Activated T-helper 9 cell treated with anti-CD3 and anti-CD28 coated beads, Interleukin-2, amount 50 U/mL, for 16 hours (primary cell): ENCODE measurements at regions not wholly inside any gene's neighbourhood (a gene's known extent, or its start where the extent isn't known, plus 50 kb on each side); places are given as distances from the start of the nearest gene placed in this dataset.

Source experiments
- DNase-seq: peaks from one replicate; pipeline ENCODE4 v3.0.0-alpha.2; 2020; ENCODE audit warnings: low read depth

DNA sequence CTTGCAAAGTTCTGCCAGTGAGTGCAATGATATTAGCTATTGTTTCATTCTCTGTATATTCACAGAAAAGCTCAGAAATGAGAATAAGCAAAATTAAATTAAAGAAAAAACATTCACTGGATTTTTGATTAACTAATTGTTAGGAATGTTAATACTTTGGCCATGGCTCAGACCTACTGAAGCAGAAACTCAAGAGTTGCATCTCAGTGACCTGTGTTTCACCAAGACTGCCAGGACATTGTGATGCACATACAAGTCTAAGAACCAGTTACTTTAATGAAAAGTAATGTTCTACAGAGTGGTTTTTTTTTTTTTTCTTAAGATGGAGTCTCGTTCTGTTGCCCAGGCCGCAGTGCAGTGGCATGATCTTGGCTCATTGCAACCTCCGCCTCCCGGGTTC, 464.9 kb upstream of the NMUR2 start:
- no peak for DNase-seq

DNA sequence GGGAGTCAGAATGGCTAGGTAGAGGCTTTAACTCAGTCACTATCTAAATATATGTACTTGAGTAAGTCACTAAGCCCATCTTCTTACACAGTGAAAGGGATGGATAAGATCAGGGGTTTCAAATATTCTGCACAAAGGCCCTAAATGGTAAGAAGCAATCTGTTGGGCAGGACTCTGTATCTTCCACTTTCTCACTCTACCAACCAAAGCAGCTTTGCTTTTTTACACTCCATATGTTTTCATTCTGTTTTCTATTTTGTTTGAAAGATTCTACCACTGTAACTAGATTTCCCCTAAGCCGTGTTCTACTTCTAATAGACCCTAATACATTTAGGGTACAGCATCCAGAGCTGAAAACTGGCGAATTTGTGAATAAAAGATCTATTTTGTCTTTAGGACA, 477.5 kb upstream of the NMUR2 start:
- no peak for DNase-seq

DNA sequence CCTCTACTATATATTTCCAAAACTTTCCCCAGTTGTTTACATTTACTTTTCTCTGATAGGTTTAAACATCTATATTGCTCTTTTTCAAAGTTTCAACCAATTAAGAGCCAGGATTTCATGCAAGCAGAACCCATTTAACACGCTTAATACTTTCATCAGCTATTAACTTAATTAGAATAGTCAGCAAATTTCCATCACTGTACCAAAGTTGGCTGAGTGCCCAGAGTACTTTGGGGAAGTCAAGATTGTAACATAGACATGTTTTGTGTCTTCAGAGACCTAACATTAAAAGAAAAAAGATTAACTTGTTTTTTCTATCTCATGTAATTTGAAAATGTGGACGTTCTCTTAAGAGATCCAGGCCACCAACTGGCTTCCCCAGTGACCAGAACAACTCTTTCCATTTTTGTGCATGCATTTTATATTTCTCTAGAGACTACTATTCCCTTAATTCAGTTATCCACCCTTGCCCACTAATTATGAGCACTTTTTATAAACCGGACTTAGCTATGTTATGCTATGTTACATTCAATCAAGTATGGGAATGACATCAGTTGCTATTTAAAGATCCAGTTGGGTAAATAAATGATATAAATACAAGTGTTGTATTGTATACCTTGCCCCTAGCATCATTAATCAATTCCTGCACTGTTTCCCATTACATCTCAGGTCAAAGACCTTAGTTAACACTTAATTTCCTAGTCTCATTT, 478.1 kb upstream of the NMUR2 start:
- DNase-seq, result no peak

GRCh38 chr5:152884006-152884405, 478.9 kb upstream of the NMUR2 start:
- no peak for DNase-seq

DNA sequence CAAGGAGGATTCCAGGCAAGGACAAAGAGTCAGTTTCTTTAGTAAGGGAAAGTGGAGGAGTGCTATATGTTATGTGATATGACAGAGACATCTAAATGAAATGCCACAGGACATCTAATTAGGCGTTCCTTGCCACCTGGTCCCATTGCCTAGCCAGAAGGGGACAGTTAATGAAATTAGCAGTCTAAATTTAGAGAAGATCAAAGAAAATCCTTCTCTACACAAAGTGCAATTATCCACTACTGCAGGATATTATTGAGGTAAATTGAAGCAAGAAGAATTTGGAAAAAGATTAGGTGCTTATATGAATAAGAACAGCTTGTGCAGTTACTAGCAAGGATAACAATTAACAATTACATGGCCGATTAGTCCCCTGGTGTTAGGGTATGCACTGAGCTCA, 495.3 kb upstream of the NMUR2 start:
- DNase-seq, result no peak

DNA sequence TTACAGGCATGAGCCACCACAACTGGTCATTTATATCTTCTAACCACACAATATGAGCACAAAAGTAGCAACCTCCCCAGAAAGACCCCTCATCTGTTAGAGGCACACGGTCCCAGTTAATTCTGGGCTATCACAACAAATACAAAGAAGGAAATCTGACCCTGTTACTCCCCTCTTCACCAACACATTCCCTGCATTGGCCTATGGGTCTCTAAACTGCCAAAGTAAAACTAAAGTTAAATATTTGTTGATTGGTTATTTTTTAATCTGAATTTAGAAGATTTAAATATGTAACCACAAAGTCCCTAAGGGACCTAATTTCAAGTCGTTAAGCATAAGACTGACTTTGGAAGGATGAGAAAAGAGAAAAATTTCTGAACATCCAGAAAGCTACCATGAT, 496.7 kb upstream of the NMUR2 start:
- DNase-seq, result no peak

GRCh38 chr5:152905286-152905685, 500.2 kb upstream of the NMUR2 start:
- DNase-seq, result no peak

- no peak for DNase-seq
These were observed 502.6 kb upstream of the NMUR2 start for GRCh38 chr5:152907488-152908245.

- DNase-seq, result no peak
These were observed 507.8 kb upstream of the NMUR2 start for GRCh38 chr5:152912924-152913323.

- DNase-seq, result no peak
These were observed 527.5 kb upstream of the NMUR2 start for GRCh38 chr5:152932621-152933020.

DNA sequence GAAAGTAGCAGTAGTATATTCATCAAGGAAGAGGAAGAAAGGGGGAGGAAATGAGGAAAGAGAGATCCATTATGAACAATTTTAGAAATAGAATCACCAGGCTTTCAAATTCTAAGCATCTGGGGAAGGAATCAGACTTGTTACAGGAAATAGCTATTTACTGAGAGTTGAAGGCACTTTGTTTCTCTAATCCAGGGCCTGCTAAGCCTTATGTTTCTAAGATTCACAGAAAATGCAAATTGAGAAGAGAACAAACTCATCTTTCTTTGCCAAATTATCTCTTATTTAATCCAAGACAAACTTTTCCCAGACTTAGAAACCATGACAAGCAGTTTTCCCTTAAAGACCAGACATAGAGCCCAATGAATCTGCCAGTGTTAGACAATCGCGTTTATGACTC, 528.0 kb upstream of the NMUR2 start:
- no peak for DNase-seq

GRCh38 chr5:152938630-152939029, 533.6 kb upstream of the NMUR2 start:
- no peak for DNase-seq

DNA sequence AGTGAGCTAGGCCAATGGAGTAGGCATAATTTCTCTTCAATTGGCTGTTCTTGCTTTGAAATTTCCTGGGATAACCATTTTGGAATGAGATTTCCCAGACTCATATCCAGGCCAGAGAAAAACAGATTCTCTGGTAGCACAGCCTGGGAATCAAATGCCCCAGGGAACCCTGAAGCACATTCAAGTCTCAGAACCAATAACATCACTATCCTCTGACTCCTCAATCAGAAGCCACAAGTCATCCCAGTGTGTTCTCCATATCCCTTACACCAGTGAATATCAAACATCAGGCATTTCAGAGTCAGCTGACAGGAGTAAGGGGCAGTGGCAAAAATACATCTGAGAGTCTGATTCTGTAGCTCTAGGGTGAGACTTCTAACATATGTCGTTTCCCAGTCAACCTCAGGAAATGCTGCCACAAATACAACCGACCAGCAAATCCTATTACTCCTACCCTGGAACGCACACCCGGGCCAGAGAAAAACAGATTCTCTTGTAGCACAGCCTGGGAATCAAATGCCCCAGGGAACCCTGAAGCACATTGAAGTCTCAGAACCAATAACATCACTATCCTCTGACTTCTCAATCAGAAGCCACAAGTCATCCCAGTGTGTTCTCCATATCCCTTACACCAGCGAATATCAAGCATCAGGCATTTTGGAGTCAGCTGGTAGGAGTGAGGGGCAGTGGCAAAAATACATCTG, 537.7 kb upstream of the NMUR2 start:
- DNase-seq, result no peak

DNA sequence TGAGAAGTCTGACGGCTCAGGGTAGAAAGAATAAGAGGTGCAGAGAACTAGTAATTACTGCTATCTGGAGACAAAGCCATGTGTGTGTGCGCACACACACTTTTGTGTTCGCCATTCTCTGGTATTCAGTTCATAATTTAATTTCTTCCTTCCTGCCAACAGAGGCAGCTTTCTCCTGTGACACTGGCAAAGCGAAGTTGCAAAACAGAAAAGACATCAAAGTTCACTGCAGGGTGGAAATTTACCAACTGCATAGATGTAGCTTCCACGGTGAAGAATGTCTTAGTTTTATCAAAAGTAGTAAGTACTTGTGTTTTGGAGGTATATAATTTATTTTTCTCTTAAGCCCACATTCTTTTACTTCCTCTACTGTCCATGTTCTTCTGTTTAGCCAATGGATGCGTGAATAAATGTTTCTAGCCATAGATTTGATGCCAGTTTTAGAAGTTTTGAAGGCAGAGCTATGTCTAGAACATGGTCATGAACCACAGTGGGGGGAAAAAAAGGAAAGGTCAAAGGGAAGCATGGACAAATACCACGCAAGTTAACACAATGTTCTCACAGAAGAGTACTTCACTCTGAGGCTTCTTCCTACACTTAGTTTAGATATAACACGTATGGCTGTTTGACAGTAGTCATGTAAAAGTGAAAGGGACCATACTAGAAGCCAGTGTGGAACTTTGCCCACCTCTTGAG, 536.5 kb upstream of the GRIA1 start:
- DNase-seq, result no peak

DNA sequence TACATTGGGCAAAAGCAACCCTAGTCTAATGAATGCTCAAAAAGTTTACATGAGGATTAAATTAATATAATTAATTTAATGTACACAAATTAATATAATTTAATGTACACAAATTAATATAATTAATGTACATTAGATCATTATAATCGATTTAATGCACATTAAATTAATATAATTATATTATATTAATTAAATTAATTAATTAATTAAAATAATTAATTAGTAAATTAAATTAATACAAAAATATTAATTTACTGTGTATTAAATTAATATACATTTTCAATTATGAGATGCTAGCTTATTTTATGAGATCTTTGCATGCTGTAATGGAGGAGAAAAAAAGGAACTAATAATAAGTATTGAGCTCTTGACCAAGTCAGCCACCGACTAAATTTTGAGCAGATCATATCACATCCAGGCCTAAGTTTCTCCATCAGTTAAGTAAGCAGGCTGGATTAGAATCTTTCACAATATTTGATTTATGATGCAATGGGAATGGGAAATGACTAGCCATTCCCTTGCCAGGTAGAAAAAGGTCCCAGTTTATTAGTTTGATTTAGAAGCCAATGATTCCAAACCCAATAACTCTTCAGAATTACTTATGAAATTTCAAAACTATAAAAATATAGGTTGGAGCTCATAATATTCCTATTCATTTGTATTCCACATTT, 533.4 kb upstream of the GRIA1 start:
- no peak for DNase-seq

- no peak for DNase-seq
These were observed 512.2 kb upstream of the GRIA1 start for GRCh38 chr5:152978141-152978835.

- DNase-seq, result no peak
These were observed 503.3 kb upstream of the GRIA1 start for GRCh38 chr5:152987131-152987530.

- DNase-seq, result no peak
These were observed 500.3 kb upstream of the GRIA1 start for GRCh38 chr5:152990217-152990616.

DNA sequence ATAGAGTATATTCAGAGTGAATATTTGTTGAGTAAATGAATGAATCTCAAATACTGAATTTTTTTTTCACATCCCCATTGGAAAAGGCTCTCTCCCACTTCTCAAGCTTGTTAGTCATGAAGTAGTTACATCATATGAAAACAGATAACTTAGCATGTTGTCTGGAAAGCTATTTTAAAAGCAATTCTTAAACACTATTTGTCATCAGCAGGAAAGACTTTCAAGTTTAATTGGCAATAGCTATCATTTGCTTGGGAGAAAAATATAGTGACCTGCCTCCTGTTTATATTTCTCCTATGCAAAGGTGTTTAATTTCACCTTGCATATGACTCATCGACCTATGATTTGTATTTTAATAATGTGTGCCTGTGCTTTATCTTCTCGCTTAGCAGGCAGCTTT, 499.8 kb upstream of the GRIA1 start:
- no peak for DNase-seq

GRCh38 chr5:152994033-152994680, 496.3 kb upstream of the GRIA1 start:
- no peak for DNase-seq

DNA sequence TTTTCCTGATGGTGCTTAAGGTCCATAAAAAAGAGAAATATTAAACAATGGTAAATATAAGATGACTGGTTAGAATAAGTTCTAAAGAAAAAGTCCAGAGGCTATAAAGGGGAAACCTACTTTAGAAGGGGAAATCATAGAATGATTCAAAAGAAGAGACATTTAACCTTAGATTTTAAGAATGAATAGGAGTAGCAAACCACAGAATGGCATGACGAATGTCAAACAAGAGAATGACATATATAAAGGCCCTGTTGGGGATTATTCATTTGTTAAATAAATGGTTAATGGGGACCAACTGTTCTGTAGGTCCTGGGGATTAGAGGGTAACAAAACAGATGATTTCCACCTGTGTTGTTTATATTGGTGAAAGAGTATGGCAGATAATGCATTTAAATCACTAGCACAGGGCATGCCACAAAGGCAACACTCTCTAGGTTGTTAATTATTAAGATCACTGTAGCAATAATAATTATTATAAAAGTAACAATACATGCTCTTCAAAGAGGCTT, 495.2 kb upstream of the GRIA1 start:
- no peak for DNase-seq
